OCI-LY3 (cell line): ENCODE measurements at regions not wholly inside any gene's neighbourhood (a gene's known extent, or its start where the extent isn't known, plus 50 kb on each side); places are given as distances from the start of the nearest gene placed in this dataset.

Experiments
- CTCF ChIP-seq: fragments of 200-600, 300-600 bp; sonication (generic); IDR thresholded peaks from 2 replicates; pipeline ENCODE4 v1.5.1; 2014; ENCODE audit warnings: antibody characterized with exemption, low read length, low read depth
- EZH2phosphoT487 ChIP-seq: fragments of 200-600 bp; shearing (Covaris generic); IDR thresholded peaks from 2 replicates; pipeline ENCODE4 v1.6.1; 2018; ENCODE audit warnings: antibody characterized with exemption, mixed run types, low read depth

- no peak for TF ChIP-seq CTCF
- TF ChIP-seq EZH2phosphoT487, result no peak
Measured at GRCh38 chr6:137750297-137750696, 116.8 kb upstream of the TNFAIP3 start.
